Non-pigmented ciliary epithelial cell (primary cell): ENCODE measurements at regions not wholly inside any gene's neighbourhood (a gene's known extent, or its start where the extent isn't known, plus 50 kb on each side); places are given as distances from the start of the nearest gene placed in this dataset.

Experiments used
- DNase-seq: peaks from one replicate; pipeline ENCODE4 v3.0.0-alpha.2; 2010; ENCODE audit warnings: low read depth

DNA sequence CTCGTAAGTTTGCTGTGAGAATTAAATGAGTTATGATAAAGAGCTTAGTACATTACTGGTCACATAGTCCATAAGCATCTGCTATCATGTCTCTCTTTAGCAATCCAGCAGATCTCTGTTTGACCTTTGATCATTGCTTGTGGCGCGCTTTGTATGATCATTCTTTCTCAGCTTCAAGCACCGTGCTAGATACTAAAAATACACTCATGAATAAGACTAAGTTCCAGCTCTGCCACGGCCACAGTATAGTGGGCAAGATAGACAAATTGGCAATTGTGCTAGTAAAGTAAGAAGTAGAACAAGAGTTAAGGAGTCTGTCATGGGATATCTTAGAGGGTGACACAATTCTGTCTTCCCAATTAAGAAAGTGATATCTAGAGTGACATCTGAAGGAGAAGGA lies 75.2 kb upstream of the ADGRF1 start:
- DNase-seq, result no peak

DNA sequence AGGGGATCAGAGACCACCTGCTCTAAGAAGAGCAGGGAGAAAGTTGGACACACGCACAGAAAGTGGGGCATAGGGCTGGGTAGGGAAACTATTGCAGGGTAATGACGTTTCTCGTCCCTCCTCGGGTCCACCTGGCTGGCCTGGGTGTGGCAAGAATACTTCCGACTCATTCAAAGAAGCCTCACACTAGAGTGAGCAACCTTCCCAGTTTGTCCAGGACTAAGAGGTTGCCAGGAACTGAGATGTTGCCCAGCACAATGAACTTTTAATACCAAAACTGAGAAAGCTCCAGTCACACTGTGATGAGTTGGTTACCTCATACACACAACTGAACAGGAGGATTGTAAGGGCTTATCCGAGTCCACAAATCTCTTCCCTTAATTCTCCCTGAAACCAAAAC lies 74.5 kb upstream of the ADGRF1 start:
- no peak for DNase-seq

DNA sequence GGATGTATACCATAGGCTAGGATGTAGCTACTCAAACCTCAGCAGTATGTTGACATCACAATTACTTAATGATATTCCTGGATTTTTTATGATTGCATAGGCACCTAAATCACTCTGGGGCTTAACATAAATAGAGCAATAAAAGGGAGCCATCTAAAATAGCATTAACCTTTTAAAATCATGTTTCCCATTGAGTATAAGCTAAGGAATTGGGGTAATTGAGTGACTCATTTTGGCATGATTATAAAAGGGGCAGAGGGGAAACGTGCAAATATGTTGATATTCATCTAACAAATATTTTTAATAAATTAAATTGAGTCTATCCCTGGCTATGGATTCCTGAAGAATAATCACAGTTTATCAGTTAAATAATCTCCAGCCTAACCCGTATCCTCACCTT lies 74.0 kb upstream of the ADGRF1 start:
- no peak for DNase-seq

DNA sequence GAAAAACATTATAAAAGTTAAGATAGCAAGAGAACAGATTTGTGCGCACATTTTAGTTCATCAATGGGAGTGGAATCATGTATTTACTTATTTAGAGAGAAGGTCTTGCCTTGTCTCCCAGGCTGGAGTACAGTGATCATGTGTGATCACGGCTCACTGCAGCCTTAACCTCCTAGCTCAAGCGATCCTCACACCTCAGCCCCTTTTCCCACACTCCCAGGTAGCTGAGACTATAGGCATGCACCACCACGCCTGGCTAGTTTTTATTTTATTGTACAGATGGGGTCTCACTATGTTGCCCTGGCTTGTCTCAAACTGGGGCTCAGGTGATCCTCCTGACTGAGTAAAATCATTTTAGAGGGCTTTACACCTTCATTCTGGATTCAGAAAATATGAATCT lies 72.3 kb upstream of the ADGRF1 start:
- DNase-seq, result no peak

DNA sequence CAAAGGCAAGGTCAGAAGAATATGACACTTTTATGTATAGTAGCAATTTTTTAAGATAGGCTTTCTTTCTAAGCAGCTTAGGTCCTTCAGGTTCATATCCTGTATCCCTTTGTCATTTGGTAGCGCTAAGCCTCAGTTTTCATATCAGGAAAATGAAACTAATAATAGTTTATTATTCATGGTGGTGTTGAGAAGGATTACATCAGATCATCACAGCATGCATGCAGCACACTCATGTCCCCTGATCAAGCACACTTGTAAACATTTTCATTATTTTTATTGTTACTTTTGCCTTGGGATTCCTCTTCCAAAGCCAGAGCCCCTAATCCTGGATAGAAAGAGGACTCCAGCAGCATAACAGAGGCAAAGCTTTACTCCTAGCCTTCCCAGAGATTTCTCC lies 70.2 kb upstream of the ADGRF1 start:
- no peak for DNase-seq

DNA sequence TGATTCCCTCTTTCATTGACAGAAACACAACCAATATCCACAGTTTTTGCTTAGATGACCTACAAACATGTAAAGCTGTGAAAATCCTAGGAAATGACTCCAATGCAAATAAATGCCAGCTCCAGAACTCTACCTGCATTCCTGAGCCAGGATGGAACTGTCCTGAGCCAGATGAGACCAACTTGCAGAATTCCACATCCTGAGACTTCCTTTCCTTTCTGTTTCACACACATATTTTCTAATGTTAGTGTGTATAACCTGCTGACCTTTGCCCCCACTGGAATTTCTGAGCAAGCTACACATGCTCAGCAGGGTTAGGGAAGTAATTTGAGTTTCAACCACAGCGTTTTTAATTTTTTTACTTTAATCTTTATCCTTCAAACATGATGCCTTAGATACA lies 69.6 kb upstream of the ADGRF1 start:
- no peak for DNase-seq

DNA sequence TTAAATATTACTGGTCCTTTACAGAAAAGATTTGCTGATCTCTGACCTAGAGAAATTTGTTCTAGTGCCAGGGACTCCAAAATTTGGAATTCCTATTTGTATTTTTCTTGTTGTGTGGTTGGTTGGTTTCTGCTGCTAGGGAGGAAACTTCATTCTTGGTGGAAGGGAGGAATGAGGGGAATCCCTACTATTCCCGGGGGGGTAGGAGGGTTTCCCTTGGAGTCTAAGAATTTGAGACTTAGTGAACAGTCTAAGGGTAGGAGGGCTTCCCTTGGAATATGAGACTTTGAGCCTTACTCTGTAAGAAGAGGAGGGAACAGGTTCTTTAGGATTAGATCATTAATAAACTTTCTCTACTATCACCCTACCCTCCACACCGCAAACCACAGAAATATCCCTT lies 67.1 kb upstream of the ADGRF1 start:
- DNase-seq, result no peak

DNA sequence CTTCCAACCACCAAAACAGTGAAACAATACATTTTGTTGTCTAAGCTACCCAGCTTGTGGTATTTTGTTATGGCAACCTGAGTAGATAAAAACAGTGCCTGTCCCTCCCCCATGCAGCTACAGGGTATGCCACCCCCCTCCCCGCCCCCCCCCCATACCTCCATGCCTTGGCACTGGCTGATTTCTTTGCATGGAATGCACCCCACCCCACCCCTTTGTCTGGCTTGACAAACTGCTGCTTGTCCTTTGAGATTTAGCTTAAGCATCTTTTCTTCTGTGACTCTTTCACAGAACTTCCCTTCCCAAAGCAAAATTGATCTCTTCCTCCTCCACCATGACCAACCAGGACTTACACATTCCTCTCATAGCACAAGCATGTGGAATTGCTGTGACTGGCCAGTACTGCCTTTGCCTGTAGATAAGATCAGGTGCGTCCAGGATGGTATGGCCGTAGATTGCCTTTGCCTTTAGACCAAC lies 64.6 kb upstream of the ADGRF1 start:
- DNase-seq, result no peak

DNA sequence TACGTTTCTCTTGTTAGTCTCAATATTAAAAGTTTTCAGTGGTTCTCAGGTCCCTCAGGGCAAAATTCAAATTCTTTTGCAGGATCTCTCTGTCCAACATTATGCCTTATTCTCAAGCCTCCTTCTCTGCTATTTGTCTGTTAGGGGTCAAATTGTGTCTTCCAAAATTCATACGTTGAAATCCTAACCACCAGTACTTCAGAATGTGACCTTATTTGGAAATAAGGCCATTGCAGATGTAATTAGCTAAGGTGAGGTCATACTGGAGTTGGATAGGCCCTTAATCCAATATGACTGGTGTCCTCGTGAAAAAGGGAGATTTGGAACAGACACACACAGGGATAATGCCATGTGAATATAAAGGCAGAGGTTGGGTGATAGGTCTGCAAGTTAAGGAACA lies 64.1 kb upstream of the ADGRF1 start:
- DNase-seq, result no peak

DNA sequence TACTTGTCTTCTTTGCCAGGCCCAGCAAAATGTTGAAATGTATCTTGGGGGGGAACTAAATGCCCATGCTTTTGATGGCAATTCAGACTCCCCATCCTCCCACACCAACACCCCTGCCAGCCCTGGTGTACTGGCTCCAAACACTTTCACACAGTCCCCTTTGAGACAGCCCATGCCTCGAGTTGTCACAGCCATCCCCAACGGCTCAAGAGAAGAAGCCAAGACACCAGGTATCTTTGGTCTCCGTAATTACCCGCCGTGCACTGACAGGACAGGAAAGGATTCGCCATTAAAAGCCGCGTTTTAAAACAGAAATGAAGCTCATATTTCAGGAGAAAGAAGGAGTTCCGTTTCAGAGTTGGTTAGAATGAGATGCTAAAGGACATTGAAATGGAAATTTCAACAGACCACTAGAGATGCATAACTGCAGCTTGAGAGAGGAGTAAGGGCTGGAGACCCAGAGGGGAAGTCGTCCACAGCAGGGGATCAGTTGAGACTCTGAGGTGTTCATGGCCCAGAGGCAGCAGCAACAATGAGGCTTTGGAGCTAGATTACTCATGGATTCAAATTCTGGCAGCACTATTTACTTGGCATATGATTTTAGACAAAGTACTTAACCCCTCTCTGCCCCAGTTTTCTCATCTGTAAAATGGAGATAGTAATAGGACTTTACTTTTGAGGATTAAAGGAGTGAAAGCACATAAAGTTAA lies 63.5 kb upstream of the ADGRF1 start:
- DNase-seq, result no peak

DNA sequence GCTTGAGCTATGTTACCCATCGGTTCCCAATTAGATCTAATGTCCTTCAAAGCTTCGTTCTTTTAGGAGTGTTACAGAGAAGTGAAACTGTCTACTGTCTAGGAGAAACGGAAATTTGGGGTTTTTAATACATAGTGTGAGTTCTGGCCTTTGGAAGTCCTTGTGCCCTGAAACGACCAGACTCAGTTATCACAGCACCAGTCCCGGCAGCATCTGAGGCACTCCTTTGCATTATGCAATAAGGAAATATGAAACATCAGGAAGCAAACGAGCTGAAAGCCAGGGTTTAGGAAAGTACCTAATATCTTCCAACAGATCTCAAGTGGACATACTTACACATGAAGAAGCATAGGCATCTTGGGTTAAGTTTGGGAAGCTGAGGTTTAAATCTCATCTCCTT lies 61.8 kb upstream of the ADGRF1 start:
- DNase-seq, result no peak

DNA sequence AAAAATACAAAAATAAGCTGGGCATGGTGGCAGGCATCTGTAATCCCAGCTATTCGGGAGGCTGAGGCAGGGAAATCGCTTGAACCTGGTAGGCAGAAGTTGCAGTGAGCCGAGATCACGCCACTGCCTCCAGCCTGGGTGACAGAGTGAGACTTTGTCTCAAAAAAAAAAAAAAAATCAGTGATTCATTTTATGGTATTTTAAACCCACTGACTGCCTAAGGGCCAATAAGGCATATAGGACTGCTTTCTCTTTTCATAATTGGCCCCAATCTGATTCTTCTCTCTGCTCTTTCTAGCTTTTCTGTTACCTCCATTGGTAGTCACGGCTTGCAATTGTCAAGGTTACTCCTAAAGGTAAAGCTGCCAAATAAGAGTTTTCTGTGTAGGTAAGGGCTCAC lies 60.2 kb upstream of the ADGRF1 start:
- DNase-seq, result no peak

DNA sequence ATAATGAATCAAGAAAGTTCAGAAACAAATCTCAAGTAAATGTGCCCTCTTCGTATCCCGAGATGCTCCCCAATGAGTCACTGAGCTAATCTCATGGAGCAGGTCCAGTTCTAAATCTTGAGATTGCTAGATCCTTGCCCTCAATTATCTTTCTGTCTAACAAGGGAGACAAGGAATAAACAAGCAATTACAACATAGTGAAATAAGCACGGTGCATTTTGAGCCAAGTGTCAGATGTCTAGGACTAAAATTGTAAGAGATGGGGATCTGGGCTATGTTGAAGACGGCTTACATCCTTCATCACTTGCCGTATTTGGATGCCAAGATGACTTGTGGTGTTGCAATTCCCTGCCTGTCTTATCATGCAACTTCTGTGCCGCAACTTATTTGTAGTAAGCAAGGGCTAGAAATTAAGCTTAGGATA lies 56.5 kb upstream of the ADGRF1 start:
- no peak for DNase-seq

DNA sequence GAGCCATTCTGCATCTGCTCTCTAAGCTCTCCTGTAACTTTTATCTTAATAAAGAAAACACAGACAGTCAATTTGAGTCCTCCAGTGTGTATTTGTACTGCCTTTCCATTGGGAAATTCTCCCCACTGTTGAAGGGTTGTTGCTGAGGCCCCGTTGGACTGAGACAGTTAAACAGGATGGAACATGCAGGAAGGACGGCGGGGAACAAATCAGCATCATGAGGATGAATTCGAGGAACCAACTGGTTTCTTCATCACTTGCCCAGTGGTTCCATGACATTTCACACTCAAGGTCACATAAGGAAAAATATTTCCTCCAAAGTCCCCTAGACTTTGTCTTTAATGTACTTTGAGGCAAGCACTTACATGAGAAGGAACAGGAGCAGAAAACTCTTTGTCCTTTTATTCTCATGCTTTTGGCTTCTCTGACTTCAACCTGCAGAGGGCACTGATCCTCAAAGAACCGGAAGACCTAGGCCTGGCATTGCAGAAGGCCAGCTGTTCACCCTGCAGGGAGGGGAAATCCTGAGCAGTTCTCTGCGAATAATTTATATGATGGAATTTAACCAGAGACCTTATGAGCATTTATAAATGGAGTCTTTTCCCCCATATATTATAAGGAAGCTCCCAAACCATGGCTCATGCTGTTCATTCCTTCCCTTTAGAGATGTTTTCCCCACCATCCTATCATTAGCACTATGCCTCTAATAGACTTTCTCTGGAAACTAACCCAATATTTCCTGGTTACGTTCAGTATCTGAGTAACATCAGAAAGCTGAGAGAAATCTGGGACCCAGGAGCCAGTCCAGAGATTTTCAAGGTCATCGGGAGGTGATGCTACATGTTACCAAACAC lies 55.2 kb upstream of the ADGRF1 start:
- DNase-seq, result peak; percentile 50

DNA sequence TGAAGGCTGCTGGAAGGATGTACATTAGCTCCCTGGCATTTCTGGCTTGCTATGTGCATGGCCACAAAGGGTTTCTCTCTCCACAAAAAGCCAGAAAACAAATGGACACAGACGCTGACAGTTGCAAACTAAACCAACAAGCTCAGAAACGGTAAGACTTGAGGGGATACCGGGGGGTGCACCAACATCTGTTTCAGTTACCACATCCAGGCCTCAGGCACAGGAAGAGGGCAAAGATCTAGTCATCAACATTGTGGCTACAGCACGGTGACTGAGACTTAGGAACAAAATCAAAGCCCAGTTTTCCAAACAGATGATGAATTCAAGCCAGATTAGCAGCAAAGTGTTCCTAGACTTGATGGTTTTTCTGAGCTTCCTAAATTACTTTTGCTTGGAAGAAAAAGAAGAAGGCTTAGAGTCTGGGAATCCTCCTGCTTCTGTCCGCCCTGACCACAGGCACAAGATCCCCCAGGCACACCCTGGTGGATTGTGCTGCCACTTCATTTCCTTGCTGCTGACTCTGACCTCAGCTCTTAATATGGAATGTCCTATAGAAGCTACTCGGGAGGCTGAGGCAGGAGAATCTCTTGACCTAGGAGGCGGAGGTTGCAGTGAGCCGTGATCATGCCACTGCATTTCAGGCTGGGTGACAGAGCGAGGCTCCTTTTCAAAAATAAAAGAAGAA lies 54.2 kb upstream of the ADGRF1 start:
- DNase-seq, result no peak

DNA sequence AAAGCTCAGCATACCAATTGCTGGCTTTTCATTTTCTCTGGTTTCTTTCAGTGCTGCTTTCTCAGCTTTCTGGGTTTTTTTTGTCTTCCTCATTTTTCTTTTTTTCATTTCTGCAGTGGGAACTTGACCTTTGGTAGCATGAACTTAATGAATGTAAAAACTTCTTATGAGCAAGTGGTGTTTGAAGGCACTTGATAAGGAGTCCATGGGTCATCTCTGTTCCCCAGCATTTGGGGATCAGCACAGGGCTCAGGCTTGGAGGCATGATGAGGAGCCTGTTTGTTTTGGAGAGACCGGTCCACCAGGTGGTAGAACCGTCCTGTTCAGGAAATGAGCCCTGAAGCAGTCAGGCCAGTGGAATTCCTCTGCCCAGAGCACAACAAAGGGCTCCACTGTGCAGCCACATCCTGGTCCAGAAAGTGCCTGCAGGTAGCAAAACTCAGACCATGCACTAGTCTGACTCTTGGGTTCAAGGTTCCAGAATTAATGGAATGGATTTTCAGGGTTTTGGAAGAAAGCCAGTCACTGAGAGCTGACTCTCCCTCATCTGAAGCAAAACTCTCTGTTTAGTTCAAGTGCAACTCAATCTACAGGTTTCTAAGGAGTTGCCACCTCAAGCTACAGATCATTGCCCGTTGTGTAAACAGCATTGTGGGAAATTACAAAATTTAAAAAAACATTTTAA lies 52.3 kb upstream of the ADGRF1 start:
- no peak for DNase-seq

DNA sequence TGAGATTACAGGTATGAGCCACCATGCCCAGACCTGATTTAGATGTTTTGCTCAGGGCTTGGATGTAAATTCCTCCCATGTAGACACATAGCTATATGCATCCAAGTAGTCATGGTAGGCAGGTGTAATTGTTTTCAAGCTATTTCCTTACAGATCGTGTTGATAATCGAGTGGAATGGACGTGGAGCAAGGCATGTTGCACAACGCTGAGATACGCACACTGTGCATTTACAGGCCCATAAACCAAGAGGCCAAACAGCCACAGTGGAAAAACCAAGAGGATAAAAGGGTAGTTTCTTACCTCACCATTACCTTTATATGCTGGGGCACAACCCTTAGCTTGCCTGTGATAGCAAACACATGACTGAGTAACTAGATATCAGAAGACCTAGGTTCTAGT lies 51.0 kb upstream of the ADGRF1 start:
- no peak for DNase-seq

DNA sequence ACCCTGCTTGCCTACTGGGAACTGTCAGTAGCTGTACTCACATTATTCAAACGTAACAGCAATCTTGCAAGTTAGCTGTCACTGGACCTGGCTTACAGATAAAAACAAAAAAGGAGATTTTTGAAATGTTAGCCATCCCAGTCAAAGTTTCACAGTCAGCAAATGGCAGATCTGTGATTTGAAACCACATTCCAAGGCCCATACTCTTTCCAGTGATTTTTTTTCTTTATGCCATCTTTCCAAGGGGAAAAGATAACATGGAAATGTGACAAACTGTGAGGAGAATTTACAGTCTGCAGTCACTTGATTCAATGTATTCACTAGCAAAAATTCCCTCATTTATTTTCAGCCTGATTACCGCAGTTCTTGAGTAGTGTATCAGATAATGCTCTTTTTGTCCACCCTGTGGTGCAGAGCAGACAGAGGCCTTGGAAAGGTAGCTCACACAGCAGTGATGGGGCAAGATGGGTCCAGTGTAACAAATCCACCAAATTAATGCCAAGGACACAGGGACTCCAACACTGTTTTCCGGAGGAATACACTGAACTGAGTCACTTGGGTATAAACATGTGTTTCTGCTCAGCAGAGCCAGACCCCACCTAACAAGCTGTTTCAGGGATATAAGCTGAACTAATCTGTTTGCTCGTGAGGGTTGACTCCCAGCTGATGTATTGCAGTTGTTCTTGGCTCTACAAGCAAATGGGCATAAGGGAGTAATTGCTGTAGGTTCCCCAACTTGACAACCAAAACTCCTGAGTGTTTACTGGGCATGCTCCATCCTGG lies 49.9 kb upstream of the ADGRF1 start:
- DNase-seq, result no peak
